ENCODE measurements at regions not wholly inside any gene's neighbourhood (a gene's known extent, or its start where the extent isn't known, plus 50 kb on each side); places are given as distances from the start of the nearest gene placed in this dataset.

DNA sequence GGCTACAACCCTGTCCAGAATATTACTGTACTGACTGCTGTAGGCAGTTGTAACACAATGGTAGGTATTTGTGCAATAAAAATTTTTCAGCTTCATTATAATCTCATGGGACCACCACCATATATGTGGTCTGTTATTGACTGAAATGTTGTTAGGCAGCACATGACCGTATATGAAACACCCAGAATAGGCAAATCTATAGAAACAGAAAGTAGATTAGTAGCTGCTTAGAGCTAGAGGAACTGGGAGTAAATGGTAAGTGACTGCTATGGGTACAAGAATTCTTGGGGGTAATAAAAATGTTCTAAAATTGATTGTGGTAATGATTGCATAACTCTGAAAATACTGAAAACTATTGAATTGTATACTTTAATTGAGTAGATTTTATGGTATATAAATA, 185.7 kb downstream of the ESM1 start:
- Histone ChIP-seq H3K27ac (ENCODE audit: insufficient read depth, low read length) (no peak overlapping the region), H3K4me2 (ENCODE audit: extremely low read depth, insufficient read depth, low read length) (no peak overlapping the region), H2AFZ (ENCODE audit: low read length) (no peak overlapping the region), H3K27me3 (ENCODE audit: control insufficient read depth, insufficient read depth, low read length) (no peaks in the 10 kb centered on the region), H3K9ac (ENCODE audit: insufficient read depth, low read length) (no peak overlapping the region), H3K79me2 (ENCODE audit: control insufficient read depth, insufficient read depth, low read length) (no peaks in the 10 kb centered on the region), H3K4me1 (ENCODE audit: control insufficient read depth, extremely low read depth, insufficient read depth, low read length) (peaks cover 3% of the 10 kb centered on the region), H4K20me1 (ENCODE audit: control insufficient read depth, extremely low read depth, insufficient read depth, low read length) (no peaks in the 10 kb centered on the region), H3K4me3 (replicated peaks in 1 of 4; ENCODE audit: control extremely low read depth in 1 of 4, insufficient read depth in 1 of 4, low read depth in 3 of 4, low read length in 4 of 4) (no peak overlapping the region), H3K9me3 (ENCODE audit: control insufficient read depth, insufficient read depth, low read depth, low read length) (no peaks in the 10 kb centered on the region), H3K36me3 (ENCODE audit: control insufficient read depth, insufficient read depth, low read length) (no peaks in the 10 kb centered on the region)
- TF ChIP-seq, protein P1, sequence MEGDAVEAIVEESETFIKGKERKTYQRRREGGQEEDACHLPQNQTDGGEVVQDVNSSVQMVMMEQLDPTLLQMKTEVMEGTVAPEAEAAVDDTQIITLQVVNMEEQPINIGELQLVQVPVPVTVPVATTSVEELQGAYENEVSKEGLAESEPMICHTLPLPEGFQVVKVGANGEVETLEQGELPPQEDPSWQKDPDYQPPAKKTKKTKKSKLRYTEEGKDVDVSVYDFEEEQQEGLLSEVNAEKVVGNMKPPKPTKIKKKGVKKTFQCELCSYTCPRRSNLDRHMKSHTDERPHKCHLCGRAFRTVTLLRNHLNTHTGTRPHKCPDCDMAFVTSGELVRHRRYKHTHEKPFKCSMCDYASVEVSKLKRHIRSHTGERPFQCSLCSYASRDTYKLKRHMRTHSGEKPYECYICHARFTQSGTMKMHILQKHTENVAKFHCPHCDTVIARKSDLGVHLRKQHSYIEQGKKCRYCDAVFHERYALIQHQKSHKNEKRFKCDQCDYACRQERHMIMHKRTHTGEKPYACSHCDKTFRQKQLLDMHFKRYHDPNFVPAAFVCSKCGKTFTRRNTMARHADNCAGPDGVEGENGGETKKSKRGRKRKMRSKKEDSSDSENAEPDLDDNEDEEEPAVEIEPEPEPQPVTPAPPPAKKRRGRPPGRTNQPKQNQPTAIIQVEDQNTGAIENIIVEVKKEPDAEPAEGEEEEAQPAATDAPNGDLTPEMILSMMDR (conservative IDR thresholded peaks at IDR 0.05 in 1 of 2, IDR thresholded peaks at IDR 0.05 in 1 of 2; ENCODE audit: low read depth in 1 of 2, low read length in 2 of 2): no peak
- no peak for TF ChIP-seq EZH2 (IDR thresholded peaks at IDR 0.05; ENCODE audit: low read length, missing control alignments)
- no peak for DNase-seq (ENCODE audit: low read depth in 2 of 2)

DNA sequence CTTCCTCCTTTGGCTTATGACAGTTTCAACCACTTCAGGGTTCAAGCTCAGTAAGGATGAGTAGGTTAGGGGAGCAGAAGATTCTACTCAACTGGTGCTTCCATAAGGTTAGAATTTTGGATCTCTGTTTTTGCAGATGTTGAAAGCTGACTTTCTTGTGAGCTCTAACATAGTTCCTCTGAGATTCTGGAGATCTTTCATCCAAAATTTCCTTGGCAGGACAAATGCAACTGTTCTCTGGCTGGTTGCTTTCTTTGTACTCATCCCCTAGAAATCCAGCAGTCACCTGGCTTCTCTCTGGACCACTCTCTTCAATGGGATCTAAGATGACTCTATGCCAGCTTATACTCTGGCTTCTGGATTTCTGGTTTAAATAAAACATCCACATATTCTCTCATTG, 189.6 kb downstream of the ESM1 start:
- Histone ChIP-seq H3K9ac (ENCODE audit: insufficient read depth, low read length) (no peak overlapping the region), H3K79me2 (ENCODE audit: control insufficient read depth, insufficient read depth, low read length) (no peaks in the 10 kb centered on the region), H3K36me3 (ENCODE audit: control insufficient read depth, insufficient read depth, low read length) (no peaks in the 10 kb centered on the region), H3K27me3 (ENCODE audit: control insufficient read depth, insufficient read depth, low read length) (no peaks in the 10 kb centered on the region), H4K20me1 (ENCODE audit: control insufficient read depth, extremely low read depth, insufficient read depth, low read length) (no peaks in the 10 kb centered on the region), H2AFZ (ENCODE audit: low read length) (no peak overlapping the region), H3K27ac (ENCODE audit: insufficient read depth, low read length) (no peak overlapping the region), H3K4me3 (replicated peaks in 1 of 4; ENCODE audit: control extremely low read depth in 1 of 4, insufficient read depth in 1 of 4, low read depth in 3 of 4, low read length in 4 of 4) (no peak overlapping the region), H3K9me3 (ENCODE audit: control insufficient read depth, insufficient read depth, low read depth, low read length) (no peaks in the 10 kb centered on the region), H3K4me1 (ENCODE audit: control insufficient read depth, extremely low read depth, insufficient read depth, low read length) (peaks cover 6% of the 10 kb centered on the region), H3K4me2 (ENCODE audit: extremely low read depth, insufficient read depth, low read length) (no peak overlapping the region)
- no peak for TF ChIP-seq EZH2 (IDR thresholded peaks at IDR 0.05; ENCODE audit: low read length, missing control alignments)
- TF ChIP-seq, protein P1 (conservative IDR thresholded peaks at IDR 0.05 in 1 of 2, IDR thresholded peaks at IDR 0.05 in 1 of 2; ENCODE audit: low read depth in 1 of 2, low read length in 2 of 2): no peak
- DNase-seq (ENCODE audit: low read depth in 2 of 2): no peak

DNA sequence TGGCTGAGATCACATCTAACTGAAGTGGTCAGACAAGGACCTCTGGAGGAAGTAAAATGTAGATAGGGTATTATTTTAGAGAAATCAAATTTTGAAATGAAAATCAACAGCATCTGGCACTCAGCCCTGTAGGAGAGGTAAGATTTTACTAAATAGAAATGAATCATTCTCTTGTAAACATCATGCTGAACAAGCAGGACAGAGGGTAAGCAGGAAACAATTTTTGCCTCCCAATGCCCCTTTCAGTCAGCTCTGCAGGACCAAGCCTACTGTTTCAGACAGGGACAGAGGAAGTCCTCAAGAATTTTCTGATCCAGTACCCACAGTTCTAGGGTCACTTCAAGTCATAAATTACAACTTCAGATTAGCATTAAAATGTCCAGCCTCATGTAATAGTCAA, 190.1 kb downstream of the ESM1 start:
- Histone ChIP-seq H3K9me3 (ENCODE audit: control insufficient read depth, insufficient read depth, low read depth, low read length) (no peaks in the 10 kb centered on the region), H3K4me1 (ENCODE audit: control insufficient read depth, extremely low read depth, insufficient read depth, low read length) (peaks cover 6% of the 10 kb centered on the region), H3K36me3 (ENCODE audit: control insufficient read depth, insufficient read depth, low read length) (no peaks in the 10 kb centered on the region), H4K20me1 (ENCODE audit: control insufficient read depth, extremely low read depth, insufficient read depth, low read length) (no peaks in the 10 kb centered on the region), H3K27me3 (ENCODE audit: control insufficient read depth, insufficient read depth, low read length) (no peaks in the 10 kb centered on the region), H3K4me2 (ENCODE audit: extremely low read depth, insufficient read depth, low read length) (no peak overlapping the region), H2AFZ (ENCODE audit: low read length) (no peak overlapping the region), H3K27ac (ENCODE audit: insufficient read depth, low read length) (no peak overlapping the region), H3K9ac (ENCODE audit: insufficient read depth, low read length) (no peak overlapping the region), H3K79me2 (ENCODE audit: control insufficient read depth, insufficient read depth, low read length) (no peaks in the 10 kb centered on the region), H3K4me3 (replicated peaks in 1 of 4; ENCODE audit: control extremely low read depth in 1 of 4, insufficient read depth in 1 of 4, low read depth in 3 of 4, low read length in 4 of 4) (no peak overlapping the region)
- TF ChIP-seq EZH2 (IDR thresholded peaks at IDR 0.05; ENCODE audit: low read length, missing control alignments): no peak
- TF ChIP-seq, protein P1 (conservative IDR thresholded peaks at IDR 0.05 in 1 of 2, IDR thresholded peaks at IDR 0.05 in 1 of 2; ENCODE audit: low read depth in 1 of 2, low read length in 2 of 2): no peak
- DNase-seq (ENCODE audit: low read depth in 2 of 2): peak in 1 of 2 donors; percentile 17
